A673 (cell line): ENCODE measurements at regions not wholly inside any gene's neighbourhood (a gene's known extent, or its start where the extent isn't known, plus 50 kb on each side); places are given as distances from the start of the nearest gene placed in this dataset.

Experiments used
- BruUV-seq: library from RNA; stranded (reverse); fragments of 400-500 nt; replicated peaks from 2 replicates; lab custom pipeline; 2021; lab: Mats Ljungman, UMichigan
- CTCF ChIA-PET: fragments of 300-600 bp; sonication (Branson Sonifier 250); formaldehyde crosslinking; loops from one replicate; lab custom pipeline; 2022; ENCODE audit warnings: antibody characterized with exemption; lab: Charles Lee
- POLR2A ChIA-PET: fragments of 300-600 bp; sonication (Branson Sonifier 250); formaldehyde crosslinking; loops from one replicate; lab custom pipeline; 2022; ENCODE audit warnings: antibody characterized with exemption; ENCODE audit not compliant: low non-redundant PET; lab: Charles Lee
- DNase-seq: peaks from one replicate; pipeline ENCODE4 v3.0.0-alpha.2; 2015; ENCODE audit warnings: low spot score
- H3K27ac ChIP-seq: fragments of 200-600 bp; sonication (generic); 2 replicates; pipeline ENCODE4 v1.5.1; 2016; ENCODE audit warnings: mixed run types, low read depth, mild to moderate bottlenecking, mixed read lengths, antibody characterized with exemption, low read length; ENCODE audit not compliant: poor library complexity, severe bottlenecking
- H3K27me3 ChIP-seq: fragments of 200-600 bp; sonication (generic); replicated peaks from 2 replicates; pipeline ENCODE4 v1.6.1; 2017; ENCODE audit warnings: mixed run types, low read depth, mild to moderate bottlenecking, mixed read lengths, antibody characterized with exemption, low read length; ENCODE audit not compliant: insufficient read depth, poor library complexity
- H3K36me3 ChIP-seq: fragments of 200-600 bp; sonication (generic); 2 replicates; pipeline ENCODE4 v1.6.1; 2016; ENCODE audit warnings: mixed run types, mild to moderate bottlenecking, mixed read lengths, antibody characterized with exemption, low read length; ENCODE audit not compliant: insufficient read depth, poor library complexity, severe bottlenecking
- H3K4me1 ChIP-seq: fragments of 200-600 bp; sonication (generic); 2 replicates; pipeline ENCODE4 v1.6.1; 2017; ENCODE audit warnings: mixed run types, mild to moderate bottlenecking, mixed read lengths, antibody characterized with exemption, low read length; ENCODE audit not compliant: insufficient read depth, poor library complexity, severe bottlenecking
- H3K4me3 ChIP-seq: fragments of 200-600 bp; sonication (generic); 2 replicates; pipeline ENCODE4 v1.5.1; 2016; ENCODE audit warnings: low read depth, mixed run types, mild to moderate bottlenecking, mixed read lengths, low read length; ENCODE audit not compliant: poor library complexity, severe bottlenecking
- H3K9me3 ChIP-seq: fragments of 200-600 bp; sonication (generic); 2 replicates; pipeline ENCODE4 v1.6.1; 2016; ENCODE audit warnings: mixed run types, low read depth, mild to moderate bottlenecking, mixed read lengths, antibody characterized with exemption, low read length; ENCODE audit not compliant: poor library complexity, severe bottlenecking
- EZH2 ChIP-seq: fragments of 200-600 bp; sonication (generic); IDR thresholded peaks from 2 replicates; pipeline ENCODE4 v1.6.1; 2017; ENCODE audit warnings: borderline replicate concordance, low read depth, mild to moderate bottlenecking, mixed read lengths, antibody characterized with exemption, low read length; ENCODE audit not compliant: poor library complexity, severe bottlenecking
- intact Hi-C: fragments of 100-400 bp; cut with micrococcal nuclease; formaldehyde crosslinking; loops from one replicate; pipeline ENCODE4 v1.10.0; 2022; ENCODE audit not compliant: unreplicated experiment
- TF ChIP-seq, protein P1 (sequence below): fragments of 300-800, 200-600 bp; sonication (generic); conservative IDR thresholded peaks from 2 replicates; pipeline ENCODE4 v1.5.1; 2017; ENCODE audit warnings: low read depth, mild to moderate bottlenecking, antibody characterized with exemption, low read length, moderate library complexity, mixed read lengths

- TF ChIP-seq, protein P1, sequence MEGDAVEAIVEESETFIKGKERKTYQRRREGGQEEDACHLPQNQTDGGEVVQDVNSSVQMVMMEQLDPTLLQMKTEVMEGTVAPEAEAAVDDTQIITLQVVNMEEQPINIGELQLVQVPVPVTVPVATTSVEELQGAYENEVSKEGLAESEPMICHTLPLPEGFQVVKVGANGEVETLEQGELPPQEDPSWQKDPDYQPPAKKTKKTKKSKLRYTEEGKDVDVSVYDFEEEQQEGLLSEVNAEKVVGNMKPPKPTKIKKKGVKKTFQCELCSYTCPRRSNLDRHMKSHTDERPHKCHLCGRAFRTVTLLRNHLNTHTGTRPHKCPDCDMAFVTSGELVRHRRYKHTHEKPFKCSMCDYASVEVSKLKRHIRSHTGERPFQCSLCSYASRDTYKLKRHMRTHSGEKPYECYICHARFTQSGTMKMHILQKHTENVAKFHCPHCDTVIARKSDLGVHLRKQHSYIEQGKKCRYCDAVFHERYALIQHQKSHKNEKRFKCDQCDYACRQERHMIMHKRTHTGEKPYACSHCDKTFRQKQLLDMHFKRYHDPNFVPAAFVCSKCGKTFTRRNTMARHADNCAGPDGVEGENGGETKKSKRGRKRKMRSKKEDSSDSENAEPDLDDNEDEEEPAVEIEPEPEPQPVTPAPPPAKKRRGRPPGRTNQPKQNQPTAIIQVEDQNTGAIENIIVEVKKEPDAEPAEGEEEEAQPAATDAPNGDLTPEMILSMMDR = no peak
- no peak for TF ChIP-seq EZH2
- DNase-seq = no peak
- BruUV-seq = no TSS peak
- no peak overlapping the region for H3K4me3 ChIP-seq
- intact Hi-C loops = no loop called here
- H3K27ac ChIP-seq = no peak overlapping the region
- no peaks in the 10 kb centered on the region for H3K36me3 ChIP-seq
- H3K4me1 ChIP-seq = no peaks in the 10 kb centered on the region
- H3K9me3 ChIP-seq = peaks cover 47% of the 10 kb centered on the region
- POLR2A ChIA-PET = no interaction called here
- H3K27me3 ChIP-seq = no peaks in the 10 kb centered on the region
- CTCF ChIA-PET = no interaction called here
Measured at GRCh38 chr5:3121813-3122212, 370.3 kb upstream of the IRX2 start.

- H3K27me3 ChIP-seq = no peaks in the 10 kb centered on the region
Measured at GRCh38 chr5:3120028-3120427, 368.6 kb upstream of the IRX2 start.

DNA sequence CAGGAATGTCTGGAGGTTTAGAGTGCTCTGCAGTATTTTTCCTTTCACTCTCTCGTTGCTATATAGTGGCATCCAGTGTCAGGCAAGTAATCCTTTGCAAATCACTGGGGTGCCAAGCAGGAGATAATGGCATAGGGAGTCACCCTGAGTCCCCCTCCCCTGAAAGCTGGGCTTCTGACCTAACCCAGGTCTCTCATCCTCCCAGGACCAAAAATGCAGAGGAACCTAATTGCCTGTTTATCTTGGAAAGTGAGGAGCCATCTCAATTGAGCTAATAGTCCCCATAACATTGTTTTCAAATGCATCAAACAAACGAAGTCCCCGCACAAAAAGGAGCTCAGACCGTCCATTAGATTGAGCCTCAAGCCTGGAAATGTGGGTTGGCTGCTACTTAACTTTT lies 368.0 kb upstream of the IRX2 start:
- no peak for DNase-seq
- intact Hi-C loops = no loop called here
- Histone ChIP-seq H3K36me3 (no peaks in the 10 kb centered on the region), H3K27me3 (no peaks in the 10 kb centered on the region), H3K4me3 (no peak overlapping the region), H3K27ac (no peak overlapping the region), H3K9me3 (peaks cover 51% of the 10 kb centered on the region), H3K4me1 (no peaks in the 10 kb centered on the region)
- POLR2A ChIA-PET = no interaction called here
- TF ChIP-seq, protein P1 = no peak
- no peak for TF ChIP-seq EZH2
- BruUV-seq = no TSS peak
- CTCF ChIA-PET = no interaction called here

More at GRCh38 chr5:3120028-3120427, 368.6 kb upstream of the IRX2 start:
- Histone ChIP-seq H3K27ac (no peak overlapping the region), H3K4me1 (no peaks in the 10 kb centered on the region), H3K9me3 (peaks cover 51% of the 10 kb centered on the region), H3K4me3 (no peak overlapping the region), H3K36me3 (no peaks in the 10 kb centered on the region)
- intact Hi-C loops = no loop called here
- no peak for TF ChIP-seq EZH2
- TF ChIP-seq, protein P1 = no peak
- ChIA-PET CTCF (no interaction called here), POLR2A (no interaction called here)
- BruUV-seq = no TSS peak
- no peak for DNase-seq
